ENCODE measurements at regions not wholly inside any gene's neighbourhood (a gene's known extent, or its start where the extent isn't known, plus 50 kb on each side); places are given as distances from the start of the nearest gene placed in this dataset.

- no peak overlapping the region for H2BK120ac ChIP-seq (ENCODE audit: low read depth, low read length)
- no peak overlapping the region for H4K91ac ChIP-seq (ENCODE audit: low read length)
- H3K14ac ChIP-seq (ENCODE audit: low read length in 2 of 2) = no peak overlapping the region
- H3K79me1 ChIP-seq (replicated peaks; ENCODE audit: low read length, poor library complexity, severe bottlenecking) = no peaks in the 10 kb centered on the region
- no peak overlapping the region for H2AFZ ChIP-seq (ENCODE audit: low read depth, low read length)
- DNase-seq = no peak
- H2BK15ac ChIP-seq (ENCODE audit: low read depth, poor library complexity, severe bottlenecking) = no peak overlapping the region
- no peak overlapping the region for H3K9ac ChIP-seq (ENCODE audit: low read length)
- H3K18ac ChIP-seq (ENCODE audit: low read depth in 1 of 2, low read length in 2 of 2) = no peak overlapping the region
- H2BK5ac ChIP-seq (ENCODE audit: low read depth, low read length, poor library complexity, severe bottlenecking) = no peak overlapping the region
- H3K36me3 ChIP-seq (ENCODE audit: control insufficient read depth in 1 of 2, insufficient read depth in 2 of 2, low read depth in 1 of 2, low read length in 2 of 2) = no peaks in the 10 kb centered on the region
- no peaks in the 10 kb centered on the region for H3K9me3 ChIP-seq (ENCODE audit: control insufficient read depth, low read length)
- H3K4ac ChIP-seq (ENCODE audit: low read depth in 1 of 2, low read length in 2 of 2) = no peak overlapping the region
- H3K27me3 ChIP-seq (ENCODE audit: control insufficient read depth in 1 of 2, insufficient read depth in 1 of 2, low read length in 2 of 2) = peaks cover 0 to 9% of the 10 kb centered on the region in 2 experiments
- no peak overlapping the region for H2AK5ac ChIP-seq (ENCODE audit: low read length, severe bottlenecking)
- H2BK12ac ChIP-seq (ENCODE audit: low read length in 2 of 2) = no peak overlapping the region
- H3K4me3 ChIP-seq (ENCODE audit: insufficient read depth in 1 of 2, low read depth in 1 of 2, low read length in 2 of 2) = no peak overlapping the region
- H3K4me2 ChIP-seq (ENCODE audit: low read length, poor library complexity, severe bottlenecking) = no peak overlapping the region
- H3K23ac ChIP-seq (ENCODE audit: low read length in 2 of 2) = no peak overlapping the region
- WGBS = no CpG with 5 or more reads among the region's 1 CpG
- no peak overlapping the region for H3K27ac ChIP-seq (ENCODE audit: low read length, poor library complexity, severe bottlenecking)
- H4K8ac ChIP-seq (ENCODE audit: low read length) = no peak overlapping the region
- no peaks in the 10 kb centered on the region for H3K4me1 ChIP-seq (ENCODE audit: control insufficient read depth, insufficient read depth, low read depth, low read length)
Observed at GRCh38 chr17:11142231-11142630, 98.8 kb upstream of the SHISA6 start.

- Histone ChIP-seq H3K14ac (ENCODE audit: low read length in 2 of 2) (no peak overlapping the region), H2AK5ac (ENCODE audit: low read length, severe bottlenecking) (no peak overlapping the region), H2BK5ac (ENCODE audit: low read depth, low read length, poor library complexity, severe bottlenecking) (no peak overlapping the region), H3K4ac (ENCODE audit: low read depth in 1 of 2, low read length in 2 of 2) (no peak overlapping the region), H3K18ac (ENCODE audit: low read depth in 1 of 2, low read length in 2 of 2) (no peak overlapping the region), H3K27me3 (ENCODE audit: control insufficient read depth in 1 of 2, insufficient read depth in 1 of 2, low read length in 2 of 2) (peaks cover 0 to 9% of the 10 kb centered on the region in 2 experiments), H3K9ac (ENCODE audit: low read length) (no peak overlapping the region), H2BK15ac (ENCODE audit: low read depth, poor library complexity, severe bottlenecking) (no peak overlapping the region), H3K9me3 (ENCODE audit: control insufficient read depth, low read length) (no peaks in the 10 kb centered on the region), H3K4me1 (ENCODE audit: control insufficient read depth, insufficient read depth, low read depth, low read length) (no peaks in the 10 kb centered on the region), H3K4me3 (ENCODE audit: insufficient read depth in 1 of 2, low read depth in 1 of 2, low read length in 2 of 2) (no peak overlapping the region), H3K4me2 (ENCODE audit: low read length, poor library complexity, severe bottlenecking) (no peak overlapping the region), H3K36me3 (ENCODE audit: control insufficient read depth in 1 of 2, insufficient read depth in 2 of 2, low read depth in 1 of 2, low read length in 2 of 2) (no peaks in the 10 kb centered on the region), H2BK12ac (ENCODE audit: low read length in 2 of 2) (no peak overlapping the region), H2BK120ac (ENCODE audit: low read depth, low read length) (no peak overlapping the region), H3K23ac (ENCODE audit: low read length in 2 of 2) (no peak overlapping the region), H3K79me1 (replicated peaks; ENCODE audit: low read length, poor library complexity, severe bottlenecking) (no peaks in the 10 kb centered on the region), H2AFZ (ENCODE audit: low read depth, low read length) (no peak overlapping the region), H3K27ac (ENCODE audit: low read length, poor library complexity, severe bottlenecking) (no peak overlapping the region), H4K8ac (ENCODE audit: low read length) (no peak overlapping the region), H4K91ac (ENCODE audit: low read length) (no peak overlapping the region)
- WGBS = 93% methylated on average over 3 of the region's 4 CpGs
- no peak for DNase-seq
Observed at GRCh38 chr17:11140501-11140900, 100.5 kb upstream of the SHISA6 start.

DNA sequence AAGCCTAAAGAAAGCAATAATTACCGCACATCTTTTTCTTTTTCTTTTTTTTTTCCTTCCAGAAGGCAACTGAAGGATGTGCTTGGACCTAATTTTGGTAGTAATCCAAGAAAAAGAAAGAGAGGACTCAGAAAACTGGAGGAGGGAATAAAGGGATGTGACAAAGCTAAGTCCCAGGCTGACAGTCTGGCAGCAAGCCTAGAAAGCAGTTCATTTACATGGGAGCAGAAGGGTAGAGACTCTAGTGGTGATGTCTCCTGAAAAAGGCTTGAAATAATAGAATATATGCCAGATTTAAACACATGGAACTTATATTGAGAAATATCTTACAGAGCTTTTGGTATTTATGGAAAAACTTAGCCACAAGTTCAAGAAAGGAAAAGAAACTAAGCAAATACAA lies 101.0 kb upstream of the SHISA6 start:
- H3K23ac ChIP-seq (ENCODE audit: low read length in 2 of 2) = no peak overlapping the region
- H2BK12ac ChIP-seq (ENCODE audit: low read length in 2 of 2) = no peak overlapping the region
- no peak overlapping the region for H3K4me3 ChIP-seq (ENCODE audit: insufficient read depth in 1 of 2, low read depth in 1 of 2, low read length in 2 of 2)
- no peak overlapping the region for H2BK15ac ChIP-seq (ENCODE audit: low read depth, poor library complexity, severe bottlenecking)
- no peak overlapping the region for H2AK5ac ChIP-seq (ENCODE audit: low read length, severe bottlenecking)
- H3K36me3 ChIP-seq (ENCODE audit: control insufficient read depth in 1 of 2, insufficient read depth in 2 of 2, low read depth in 1 of 2, low read length in 2 of 2) = no peaks in the 10 kb centered on the region
- no peaks in the 10 kb centered on the region for H3K9me3 ChIP-seq (ENCODE audit: control insufficient read depth, low read length)
- no peak overlapping the region for H3K27ac ChIP-seq (ENCODE audit: low read length, poor library complexity, severe bottlenecking)
- DNase-seq = no peak
- no peaks in the 10 kb centered on the region for H3K79me1 ChIP-seq (replicated peaks; ENCODE audit: low read length, poor library complexity, severe bottlenecking)
- H3K14ac ChIP-seq (ENCODE audit: low read length in 2 of 2) = no peak overlapping the region
- H4K8ac ChIP-seq (ENCODE audit: low read length) = no peak overlapping the region
- no peak overlapping the region for H3K4ac ChIP-seq (ENCODE audit: low read depth in 1 of 2, low read length in 2 of 2)
- H3K4me1 ChIP-seq (ENCODE audit: control insufficient read depth, insufficient read depth, low read depth, low read length) = no peaks in the 10 kb centered on the region
- peaks cover 0 to 9% of the 10 kb centered on the region in 2 experiments for H3K27me3 ChIP-seq (ENCODE audit: control insufficient read depth in 1 of 2, insufficient read depth in 1 of 2, low read length in 2 of 2)
- no peak overlapping the region for H4K91ac ChIP-seq (ENCODE audit: low read length)
- no peak overlapping the region for H3K4me2 ChIP-seq (ENCODE audit: low read length, poor library complexity, severe bottlenecking)
- no peak overlapping the region for H2BK120ac ChIP-seq (ENCODE audit: low read depth, low read length)
- no peak overlapping the region for H2BK5ac ChIP-seq (ENCODE audit: low read depth, low read length, poor library complexity, severe bottlenecking)
- no CpG with 5 or more reads among the region's 1 CpG for WGBS
- no peak overlapping the region for H3K9ac ChIP-seq (ENCODE audit: low read length)
- H2AFZ ChIP-seq (ENCODE audit: low read depth, low read length) = no peak overlapping the region
- no peak overlapping the region for H3K18ac ChIP-seq (ENCODE audit: low read depth in 1 of 2, low read length in 2 of 2)

- H2BK5ac ChIP-seq (ENCODE audit: low read depth, low read length, poor library complexity, severe bottlenecking) = no peak overlapping the region
- H3K9ac ChIP-seq (ENCODE audit: low read length) = peak overlapping the region; percentile 85
- no peak overlapping the region for H2BK120ac ChIP-seq (ENCODE audit: low read depth, low read length)
- H3K23ac ChIP-seq (ENCODE audit: low read length in 2 of 2) = no peak overlapping the region
- H3K4me1 ChIP-seq (ENCODE audit: control insufficient read depth, insufficient read depth, low read depth, low read length) = no peaks in the 10 kb centered on the region
- H4K8ac ChIP-seq (ENCODE audit: low read length) = no peak overlapping the region
- no peaks in the 10 kb centered on the region for H3K36me3 ChIP-seq (ENCODE audit: control insufficient read depth in 1 of 2, insufficient read depth in 2 of 2, low read depth in 1 of 2, low read length in 2 of 2)
- H4K91ac ChIP-seq (ENCODE audit: low read length) = no peak overlapping the region
- H3K4me2 ChIP-seq (ENCODE audit: low read length, poor library complexity, severe bottlenecking) = no peak overlapping the region
- peak overlapping the region in 1 of 2 experiments; percentile 74 for H3K4me3 ChIP-seq (ENCODE audit: insufficient read depth in 1 of 2, low read depth in 1 of 2, low read length in 2 of 2)
- no peak overlapping the region for H3K4ac ChIP-seq (ENCODE audit: low read depth in 1 of 2, low read length in 2 of 2)
- 71% methylated on average over 2 of the region's 5 CpGs for WGBS
- no peak overlapping the region for H2AFZ ChIP-seq (ENCODE audit: low read depth, low read length)
- no peak overlapping the region for H3K27ac ChIP-seq (ENCODE audit: low read length, poor library complexity, severe bottlenecking)
- no peak for DNase-seq
- H3K79me1 ChIP-seq (replicated peaks; ENCODE audit: low read length, poor library complexity, severe bottlenecking) = no peaks in the 10 kb centered on the region
- no peak overlapping the region for H2BK12ac ChIP-seq (ENCODE audit: low read length in 2 of 2)
- no peak overlapping the region for H3K14ac ChIP-seq (ENCODE audit: low read length in 2 of 2)
- peaks cover 0 to 9% of the 10 kb centered on the region in 2 experiments for H3K27me3 ChIP-seq (ENCODE audit: control insufficient read depth in 1 of 2, insufficient read depth in 1 of 2, low read length in 2 of 2)
- H2AK5ac ChIP-seq (ENCODE audit: low read length, severe bottlenecking) = no peak overlapping the region
- no peak overlapping the region for H2BK15ac ChIP-seq (ENCODE audit: low read depth, poor library complexity, severe bottlenecking)
- no peak overlapping the region for H3K18ac ChIP-seq (ENCODE audit: low read depth in 1 of 2, low read length in 2 of 2)
- H3K9me3 ChIP-seq (ENCODE audit: control insufficient read depth, low read length) = no peaks in the 10 kb centered on the region
Observed at GRCh38 chr17:11138023-11138422, 103.0 kb upstream of the SHISA6 start.
